HepG2 (cell line): ENCODE measurements at regions not wholly inside any gene's neighbourhood (a gene's known extent, or its start where the extent isn't known, plus 50 kb on each side); places are given as distances from the start of the nearest gene placed in this dataset.

ENCODE experiments used
- ATAC-seq: fragments of 200-7000 bp; cut with Tn5 transposase; 3 replicates; pipeline ENCODE4 v1.9.1; 2020; ENCODE audit warnings: mild to moderate bottlenecking, moderate library complexity
- BruUV-seq: library from RNA; stranded (reverse); fragments of 400-500 nt; replicated peaks from 2 replicates; lab custom pipeline; 2021; lab: Mats Ljungman, UMichigan
- CTCF ChIA-PET: fragments of 300-600 bp; formaldehyde crosslinking; extraction: SDS; loops from one replicate; lab custom pipeline; 2021; ENCODE audit warnings: low total read pairs, inconsistent platforms, low intra/inter-chr PET ratio; lab: Yijun Ruan, JAX
- POLR2A ChIA-PET: fragments of 350-600 bp; sonication (Branson Sonifier 250); formaldehyde crosslinking; loops from one replicate; lab custom pipeline; 2020; ENCODE audit warnings: antibody characterized with exemption, inconsistent platforms; lab: Yijun Ruan, JAX
- DNase-seq: peaks from one replicate; pipeline ENCODE4 v3.0.0-alpha.2; 2015; ENCODE audit warnings: low spot score
- FAIRE-seq: peaks from 3 replicates; lab custom pipeline; 2011; peaks lifted over from hg19 to GRCh38; lab: Jason Lieb, UNC
- H2AFZ ChIP-seq: one replicate; pipeline ENCODE4 v1.6.1; 2011; ENCODE audit warnings: low read length, inconsistent platforms
- H3K27ac ChIP-seq: fragments of 300-600 bp; 3 replicates; pipeline ENCODE4 v1.8.0; 2011; ENCODE audit warnings: mixed run types, mild to moderate bottlenecking, mixed read lengths, low read length, inconsistent platforms; ENCODE audit not compliant: insufficient read depth; ENCODE audit errors: extremely low read length
- H3K27me3 ChIP-seq, 2 experiments: fragments of 200-600 bp in 1 of 2; 2 replicates in 1 of 2; 3 replicates in 1 of 2; pipeline versions ENCODE4 v1.6.0 to v1.8.0; 2011; ENCODE audit warnings: low read length in 2 of 2, mild to moderate bottlenecking in 2 of 2, moderate library complexity in 2 of 2, inconsistent platforms in 1 of 2; ENCODE audit not compliant: insufficient read depth in 2 of 2, control insufficient read depth in 1 of 2
- H3K36me3 ChIP-seq, 2 experiments: fragments of 200-600 bp in 1 of 2; replicated peaks in 1 of 2; 2 replicates in 1 of 2; 3 replicates in 1 of 2; pipeline versions ENCODE4 v1.5.1 to v1.8.0; 2011; ENCODE audit warnings: low read length in 2 of 2, inconsistent platforms in 1 of 2; ENCODE audit not compliant: insufficient read depth in 2 of 2, control insufficient read depth in 1 of 2
- H3K4me1 ChIP-seq: 2 replicates; pipeline ENCODE4 v1.5.1; 2012; ENCODE audit warnings: low read length, inconsistent platforms; ENCODE audit not compliant: insufficient read depth
- H3K4me2 ChIP-seq: 2 replicates; pipeline ENCODE4 v1.6.0; 2011; ENCODE audit warnings: low read depth, low read length, inconsistent platforms
- H3K4me3 ChIP-seq, 3 experiments: fragments of 200-600 bp in 1 of 3; sonication (generic), shearing (Covaris generic) in 1 of 3; replicated peaks in 1 of 3; 2 replicates each; pipeline ENCODE4 v1.5.1; 2011 to 2016; ENCODE audit warnings: low read length in 3 of 3, inconsistent platforms in 2 of 3, low read depth in 2 of 3, mild to moderate bottlenecking in 2 of 3, control low read depth in 1 of 3, mixed read lengths in 1 of 3; ENCODE audit not compliant: insufficient read depth in 1 of 3
- H3K79me2 ChIP-seq: one replicate; pipeline ENCODE4 v1.6.1; 2011; ENCODE audit warnings: low read length, inconsistent platforms; ENCODE audit not compliant: insufficient read depth
- H3K9ac ChIP-seq: 2 replicates; pipeline ENCODE4 v1.6.0; 2011; ENCODE audit warnings: mild to moderate bottlenecking, low read depth, low read length, inconsistent platforms; ENCODE audit not compliant: insufficient read depth
- H3K9me3 ChIP-seq: 2 replicates; pipeline ENCODE4 v1.5.1; 2012; ENCODE audit warnings: mild to moderate bottlenecking, low read length
- H4K20me1 ChIP-seq: 2 replicates; pipeline ENCODE4 v1.6.0; 2011; ENCODE audit warnings: inconsistent platforms, mild to moderate bottlenecking, low read length, moderate library complexity; ENCODE audit not compliant: insufficient read depth
- DPF2 ChIP-seq: sonication (generic); formaldehyde crosslinking; IDR thresholded peaks from 2 replicates; pipeline ENCODE4 v1.4.0; 2020; ENCODE audit warnings: mild to moderate bottlenecking, low read depth, missing genetic modification reagents, borderline replicate concordance
- SMAD9 ChIP-seq: sonication (generic); formaldehyde crosslinking; IDR thresholded peaks from 2 replicates; pipeline ENCODE4 v1.5.1; 2020; ENCODE audit warnings: mild to moderate bottlenecking, missing genetic modification reagents
- SNAPC2 ChIP-seq: sonication (generic); formaldehyde crosslinking; IDR thresholded peaks from 2 replicates; pipeline ENCODE4 v1.8.1; 2022; ENCODE audit warnings: mild to moderate bottlenecking, missing genetic modification reagents
- TEAD2 ChIP-seq: sonication (generic); formaldehyde crosslinking; IDR thresholded peaks from 2 replicates; pipeline ENCODE4 v1.9.0; 2021; ENCODE audit warnings: missing genetic modification reagents
- YY1 ChIP-seq: IDR thresholded peaks from 2 replicates; pipeline ENCODE4 v1.6.1; 2011; ENCODE audit warnings: low read length, low read depth, moderate library complexity, mild to moderate bottlenecking; ENCODE audit not compliant: insufficient read depth, insufficient replicate concordance
- ZNF251 ChIP-seq: sonication (generic); formaldehyde crosslinking; IDR thresholded peaks from 2 replicates; pipeline ENCODE4 v1.9.0; 2021; ENCODE audit warnings: mild to moderate bottlenecking, missing genetic modification reagents
- ZNF451 ChIP-seq: sonication (generic); formaldehyde crosslinking; IDR thresholded peaks from 2 replicates; pipeline ENCODE4 v1.5.0; 2020; ENCODE audit warnings: mild to moderate bottlenecking, missing genetic modification reagents
- WGBS: methylation state at CpG from one replicate; pipeline ENCODE4 v1.1.6; 2017; ENCODE audit warnings: low lambda C conversion rate; 5-methylcytosine and 5-hydroxymethylcytosine counted together
- in situ Hi-C: cut with HindIII; loops from 2 replicates; pipeline ENCODE4 v1.10.0; 2017; ENCODE audit warnings: low pct_unique_long_range_greater_than_20kb; ENCODE audit not compliant: extremely low pct_ligation_motif_present
- intact Hi-C: fragments of 100-400 bp; cut with micrococcal nuclease; formaldehyde crosslinking; loops from one replicate; pipeline ENCODE4 v1.10.0; 2022; ENCODE audit not compliant: unreplicated experiment
- TF ChIP-seq, protein P1 (sequence below): sonication (generic); formaldehyde crosslinking; IDR thresholded peaks from 2 replicates; pipeline ENCODE4 v1.4.0; 2020; ENCODE audit warnings: missing genetic modification reagents
- TF ChIP-seq, protein P2 (sequence below): sonication (generic); formaldehyde crosslinking; IDR thresholded peaks from 2 replicates; pipeline ENCODE4 v1.9.0; 2021; ENCODE audit warnings: missing genetic modification reagents, borderline replicate concordance

DNA sequence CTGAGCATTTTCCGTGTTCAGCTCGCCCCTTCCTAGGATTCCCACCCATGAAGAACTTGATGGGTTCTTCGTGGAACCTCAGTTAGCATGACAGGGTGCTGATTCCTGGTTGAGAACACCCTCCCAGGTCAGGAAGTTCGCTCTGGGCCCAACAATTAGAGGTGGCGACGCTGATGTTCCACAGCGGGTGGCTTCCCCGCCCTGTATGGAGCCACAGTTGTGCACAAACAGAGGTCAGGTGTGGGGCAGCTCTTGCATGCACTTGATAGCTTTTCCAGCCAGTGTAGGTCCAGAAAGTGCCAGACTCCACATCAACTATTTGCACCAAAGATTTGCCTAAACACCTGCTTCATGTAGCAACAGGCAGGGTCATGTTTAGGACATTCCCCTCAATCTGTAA, 788.2 kb downstream of the MED13L start:
- ChIA-PET CTCF (no interaction called here), POLR2A (no interaction called here)
- BruUV-seq: no TSS peak
- H3K79me2 ChIP-seq: no peaks in the 10 kb centered on the region
- intact Hi-C loops: no loop called here
- no peak for FAIRE-seq
- H3K27ac ChIP-seq: no peak overlapping the region
- no peak for TF ChIP-seq SNAPC2 (CRISPR knock-in tag)
- TF ChIP-seq SMAD9: no peak
- TF ChIP-seq, protein P1, sequence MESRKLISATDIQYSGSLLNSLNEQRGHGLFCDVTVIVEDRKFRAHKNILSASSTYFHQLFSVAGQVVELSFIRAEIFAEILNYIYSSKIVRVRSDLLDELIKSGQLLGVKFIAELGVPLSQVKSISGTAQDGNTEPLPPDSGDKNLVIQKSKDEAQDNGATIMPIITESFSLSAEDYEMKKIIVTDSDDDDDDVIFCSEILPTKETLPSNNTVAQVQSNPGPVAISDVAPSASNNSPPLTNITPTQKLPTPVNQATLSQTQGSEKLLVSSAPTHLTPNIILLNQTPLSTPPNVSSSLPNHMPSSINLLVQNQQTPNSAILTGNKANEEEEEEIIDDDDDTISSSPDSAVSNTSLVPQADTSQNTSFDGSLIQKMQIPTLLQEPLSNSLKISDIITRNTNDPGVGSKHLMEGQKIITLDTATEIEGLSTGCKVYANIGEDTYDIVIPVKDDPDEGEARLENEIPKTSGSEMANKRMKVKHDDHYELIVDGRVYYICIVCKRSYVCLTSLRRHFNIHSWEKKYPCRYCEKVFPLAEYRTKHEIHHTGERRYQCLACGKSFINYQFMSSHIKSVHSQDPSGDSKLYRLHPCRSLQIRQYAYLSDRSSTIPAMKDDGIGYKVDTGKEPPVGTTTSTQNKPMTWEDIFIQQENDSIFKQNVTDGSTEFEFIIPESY (CRISPR knock-in tag): no peak
- no peak for TF ChIP-seq TEAD2
- no peak for TF ChIP-seq DPF2 (CRISPR knock-in tag)
- TF ChIP-seq ZNF251 (CRISPR knock-in tag): no peak
- TF ChIP-seq ZNF451 (CRISPR knock-in tag): no peak
- TF ChIP-seq, protein P2, sequence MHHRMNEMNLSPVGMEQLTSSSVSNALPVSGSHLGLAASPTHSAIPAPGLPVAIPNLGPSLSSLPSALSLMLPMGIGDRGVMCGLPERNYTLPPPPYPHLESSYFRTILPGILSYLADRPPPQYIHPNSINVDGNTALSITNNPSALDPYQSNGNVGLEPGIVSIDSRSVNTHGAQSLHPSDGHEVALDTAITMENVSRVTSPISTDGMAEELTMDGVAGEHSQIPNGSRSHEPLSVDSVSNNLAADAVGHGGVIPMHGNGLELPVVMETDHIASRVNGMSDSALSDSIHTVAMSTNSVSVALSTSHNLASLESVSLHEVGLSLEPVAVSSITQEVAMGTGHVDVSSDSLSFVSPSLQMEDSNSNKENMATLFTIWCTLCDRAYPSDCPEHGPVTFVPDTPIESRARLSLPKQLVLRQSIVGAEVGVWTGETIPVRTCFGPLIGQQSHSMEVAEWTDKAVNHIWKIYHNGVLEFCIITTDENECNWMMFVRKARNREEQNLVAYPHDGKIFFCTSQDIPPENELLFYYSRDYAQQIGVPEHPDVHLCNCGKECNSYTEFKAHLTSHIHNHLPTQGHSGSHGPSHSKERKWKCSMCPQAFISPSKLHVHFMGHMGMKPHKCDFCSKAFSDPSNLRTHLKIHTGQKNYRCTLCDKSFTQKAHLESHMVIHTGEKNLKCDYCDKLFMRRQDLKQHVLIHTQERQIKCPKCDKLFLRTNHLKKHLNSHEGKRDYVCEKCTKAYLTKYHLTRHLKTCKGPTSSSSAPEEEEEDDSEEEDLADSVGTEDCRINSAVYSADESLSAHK (CRISPR knock-in tag): no peak
- no peak for TF ChIP-seq YY1
- TF ChIP-seq, all 625 proteins: peak for 0
- Histone ChIP-seq H3K36me3 (no peaks in the 10 kb centered on the region), H3K9me3 (no peaks in the 10 kb centered on the region), H4K20me1 (no peaks in the 10 kb centered on the region), H3K9ac (no peak overlapping the region), H3K4me2 (no peak overlapping the region), H3K4me3 (no peak overlapping the region), H2AFZ (no peak overlapping the region), H3K27me3 (peaks cover 1 to 26% of the 10 kb centered on the region in 2 experiments; a peak in 2 of 5 replicates), H3K4me1 (peaks cover 21% of the 10 kb centered on the region)
- DNase-seq (no peak), ATAC-seq (no peak)
- in situ Hi-C loops: no loop called here
- WGBS: 11% methylated on average over 4 of the region's 8 CpGs
